ENCODE measurements at regions not wholly inside any gene's neighbourhood (a gene's known extent, or its start where the extent isn't known, plus 50 kb on each side); places are given as distances from the start of the nearest gene placed in this dataset.

DNA sequence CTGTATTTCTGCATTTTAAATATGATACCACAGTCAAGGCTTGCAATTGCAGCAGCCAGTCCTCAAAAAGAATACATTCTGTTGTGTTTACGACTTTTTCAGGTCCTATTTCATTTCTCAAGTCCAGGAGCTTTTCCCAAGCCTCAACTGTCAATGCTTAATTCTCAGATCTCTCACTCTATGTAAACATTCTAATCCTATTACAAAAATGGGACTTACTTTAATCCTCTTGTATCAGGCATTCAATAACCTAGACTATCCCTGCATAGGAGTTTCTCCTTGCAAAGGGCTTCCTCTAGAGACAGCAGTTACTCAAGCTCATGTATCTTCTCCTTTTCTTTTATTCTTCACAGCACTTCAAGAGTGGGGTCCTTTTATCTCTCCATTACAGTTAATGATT is 1293.0 kb downstream of the GRIK2 start:
- H3K27ac ChIP-seq (ENCODE audit: low read depth, low read length): no peak overlapping the region
- H3K4me2 ChIP-seq (ENCODE audit: insufficient read depth in 1 of 2, low read depth in 2 of 2, low read length in 2 of 2): no peak overlapping the region
- H3K23ac ChIP-seq (ENCODE audit: insufficient read length): no peak overlapping the region
- WGBS, 2 experiments (ENCODE audit: extremely low coverage in 1 of 2, insufficient coverage in 1 of 2, insufficient read length in 1 of 2, insufficient replicate concordance in 2 of 2, low coverage in 1 of 2, low lambda C conversion rate in 2 of 2, missing lambda C conversion rate in 1 of 2): 86% methylated on average over 1 of the region's 1 CpG; no CpG with 5 or more reads in 1 of the 2 experiments
- H3K4ac ChIP-seq (replicated peaks; ENCODE audit: insufficient read length, low read depth, low read length): no peak overlapping the region
- H4K20me1 ChIP-seq (replicated peaks in 1 of 2; ENCODE audit: control insufficient read depth in 1 of 2, insufficient read depth in 2 of 2, low read length in 2 of 2): no peaks in the 10 kb centered on the region
- no peak overlapping the region for H2BK15ac ChIP-seq (ENCODE audit: low read length)
- H4K8ac ChIP-seq (ENCODE audit: extremely low read depth, insufficient read depth, low read length): no peak overlapping the region
- H3K4me1 ChIP-seq (replicated peaks in 1 of 4; ENCODE audit: control insufficient read depth in 3 of 4, insufficient read depth in 4 of 4, low read length in 3 of 4): no peaks in the 10 kb centered on the region
- no peak overlapping the region for H2BK20ac ChIP-seq (ENCODE audit: low read length)
- H3K14ac ChIP-seq (ENCODE audit: insufficient read length): no peak overlapping the region
- no peak for DNase-seq (ENCODE audit: low read depth in 1 of 2, low spot score in 2 of 2)
- H2AFZ ChIP-seq (ENCODE audit: low read length): no peak overlapping the region
- no peak overlapping the region for H3K18ac ChIP-seq (ENCODE audit: extremely low read depth, low read length)
- ChIA-PET CTCF (ENCODE audit: partially characterized antibody) (interaction anchor here (0.7 to 0.9 kb wide), 2 partner anchors 18 to 493 kb away, joined by 3 read pairs; no protein-coding TSS in a partner anchor), POLR2A (ENCODE audit: partially characterized antibody) (no interaction called here)
- FAIRE-seq: no peak
- H3K9ac ChIP-seq (replicated peaks in 1 of 4; ENCODE audit: extremely low read depth in 1 of 4, low read depth in 3 of 4, low read length in 3 of 4): no peak overlapping the region
- H2BK5ac ChIP-seq (ENCODE audit: low read depth, low read length): no peak overlapping the region
- H3K4me3 ChIP-seq (ENCODE audit: extremely low read depth in 1 of 4, insufficient read depth in 2 of 4, low read depth in 3 of 4, low read length in 4 of 4): no peak overlapping the region
- H3K56ac ChIP-seq (replicated peaks; ENCODE audit: insufficient read length, low read depth, low read length): no peak overlapping the region
- H3K23me2 ChIP-seq (ENCODE audit: low read depth, low read length): no peaks in the 10 kb centered on the region
- H3K36me3 ChIP-seq (ENCODE audit: control insufficient read depth in 2 of 4, insufficient read depth in 4 of 4, low read length in 3 of 4): no peaks in the 10 kb centered on the region
- no peaks in the 10 kb centered on the region for H3K79me1 ChIP-seq (ENCODE audit: low read depth, low read length)
- H2AK5ac ChIP-seq (ENCODE audit: low read depth, low read length): no peak overlapping the region
- H3K27me3 ChIP-seq (replicated peaks in 1 of 4; ENCODE audit: control insufficient read depth in 3 of 4, extremely low read depth in 1 of 4, insufficient read depth in 3 of 4, low read length in 3 of 4): no peaks in the 10 kb centered on the region
- H4K91ac ChIP-seq (replicated peaks; ENCODE audit: insufficient read length, low read length): no peak overlapping the region
- no peaks in the 10 kb centered on the region for H3K79me2 ChIP-seq (ENCODE audit: control insufficient read depth in 1 of 2, insufficient read depth in 2 of 2, low read length in 2 of 2)
- no peak overlapping the region for H4K5ac ChIP-seq (ENCODE audit: insufficient read length, low read depth, low read length)
- no peaks in the 10 kb centered on the region for H3K9me3 ChIP-seq (ENCODE audit: insufficient read depth in 2 of 2, low read depth in 1 of 2, low read length in 1 of 2)
- no peak overlapping the region for H2BK12ac ChIP-seq (ENCODE audit: low read depth, low read length)
- no peak overlapping the region for H2BK120ac ChIP-seq (replicated peaks; ENCODE audit: low read depth, low read length)
- TF ChIP-seq KDM4A (IDR thresholded peaks at IDR 0.05; ENCODE audit: low read depth, low read length, severe bottlenecking) (no peak), SP2 (IDR thresholded peaks at IDR 0.05; ENCODE audit: low read length) (no peak), SP1 (IDR thresholded peaks at IDR 0.05; ENCODE audit: low read depth, low read length) (no peak), TEAD4 (IDR thresholded peaks at IDR 0.05; ENCODE audit: low read depth, low read length) (no peak), RAD21 (IDR thresholded peaks at IDR 0.05 in 1 of 2, conservative IDR thresholded peaks at IDR 0.05 in 1 of 2; ENCODE audit: low read depth in 2 of 2, low read length in 2 of 2) (no peak), KDM5A (IDR thresholded peaks at IDR 0.05; ENCODE audit: low read length) (no peak)
- TF ChIP-seq, protein P1, sequence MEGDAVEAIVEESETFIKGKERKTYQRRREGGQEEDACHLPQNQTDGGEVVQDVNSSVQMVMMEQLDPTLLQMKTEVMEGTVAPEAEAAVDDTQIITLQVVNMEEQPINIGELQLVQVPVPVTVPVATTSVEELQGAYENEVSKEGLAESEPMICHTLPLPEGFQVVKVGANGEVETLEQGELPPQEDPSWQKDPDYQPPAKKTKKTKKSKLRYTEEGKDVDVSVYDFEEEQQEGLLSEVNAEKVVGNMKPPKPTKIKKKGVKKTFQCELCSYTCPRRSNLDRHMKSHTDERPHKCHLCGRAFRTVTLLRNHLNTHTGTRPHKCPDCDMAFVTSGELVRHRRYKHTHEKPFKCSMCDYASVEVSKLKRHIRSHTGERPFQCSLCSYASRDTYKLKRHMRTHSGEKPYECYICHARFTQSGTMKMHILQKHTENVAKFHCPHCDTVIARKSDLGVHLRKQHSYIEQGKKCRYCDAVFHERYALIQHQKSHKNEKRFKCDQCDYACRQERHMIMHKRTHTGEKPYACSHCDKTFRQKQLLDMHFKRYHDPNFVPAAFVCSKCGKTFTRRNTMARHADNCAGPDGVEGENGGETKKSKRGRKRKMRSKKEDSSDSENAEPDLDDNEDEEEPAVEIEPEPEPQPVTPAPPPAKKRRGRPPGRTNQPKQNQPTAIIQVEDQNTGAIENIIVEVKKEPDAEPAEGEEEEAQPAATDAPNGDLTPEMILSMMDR (IDR thresholded peaks at IDR 0.05; ENCODE audit: control extremely low read depth in 1 of 3, insufficient read depth in 1 of 3, low read depth in 1 of 3, low read length in 3 of 3): no peak

Measured in H1 (cell line).